Liver (tissue), 8 donors: ENCODE measurements at regions not wholly inside any gene's neighbourhood (a gene's known extent, or its start where the extent isn't known, plus 50 kb on each side); places are given as distances from the start of the nearest gene placed in this dataset.

Experiments
- DNase-seq: peaks from one replicate; pipeline ENCODE4 v3.0.0-alpha.2; 2017; ENCODE audit warnings: low spot score
- H3K27ac ChIP-seq, 2 donors: one replicate each; pipeline ENCODE4 v1.7.0; 2013; ENCODE audit warnings: inconsistent platforms in 2 of 2, low read length in 2 of 2, control low read depth in 1 of 2, low read depth in 1 of 2, mild to moderate bottlenecking in 1 of 2
- H3K27me3 ChIP-seq, 4 donors: one replicate each; pipeline versions ENCODE4 v1.6.1 to v1.7.0; 2013; ENCODE audit warnings: low read length in 3 of 4, inconsistent platforms in 1 of 4, mild to moderate bottlenecking in 1 of 4, moderate library complexity in 1 of 4; ENCODE audit not compliant: control insufficient read depth in 4 of 4, insufficient read depth in 4 of 4
- H3K36me3 ChIP-seq, 4 donors: one replicate each; pipeline versions ENCODE4 v1.6.1 to v1.7.0; 2013; ENCODE audit warnings: low read length in 3 of 4, mild to moderate bottlenecking in 3 of 4, low read depth in 1 of 4, moderate library complexity in 1 of 4; ENCODE audit not compliant: control insufficient read depth in 4 of 4, insufficient read depth in 3 of 4
- H3K4me1 ChIP-seq, 4 donors: one replicate each; pipeline versions ENCODE4 v1.6.1 to v1.7.0; 2013; ENCODE audit warnings: low read length in 3 of 4, mild to moderate bottlenecking in 3 of 4, moderate library complexity in 1 of 4; ENCODE audit not compliant: control insufficient read depth in 4 of 4, insufficient read depth in 4 of 4
- H3K4me3 ChIP-seq, 3 donors: one replicate each; pipeline versions ENCODE4 v1.6.1 to v1.7.0; 2013; ENCODE audit warnings: low read length in 3 of 3, control low read depth in 1 of 3, low read depth in 1 of 3, mild to moderate bottlenecking in 1 of 3
- H3K9ac ChIP-seq, 2 donors: one replicate each; pipeline ENCODE4 v1.7.0; 2013; ENCODE audit warnings: low read length in 2 of 2, mild to moderate bottlenecking in 2 of 2, moderate library complexity in 2 of 2, control low read depth in 1 of 2, low read depth in 1 of 2
- H3K9me3 ChIP-seq, 4 donors: one replicate each; pipeline versions ENCODE4 v1.6.1 to v1.7.0; 2013; ENCODE audit warnings: low read length in 3 of 4; ENCODE audit not compliant: control insufficient read depth in 4 of 4
- CTCF ChIP-seq: fragments of 150-350 bp; IDR thresholded peaks from 2 replicates; pipeline ENCODE4 v1.5.1; 2017; ENCODE audit warnings: improper control_type of control experiment, low read depth, low read length; ENCODE audit not compliant: missing input control
- EGR1 ChIP-seq, 2 donors: IDR thresholded peaks; 2 replicates each; pipeline ENCODE4 v1.6.1; 2016 to 2018; ENCODE audit warnings: antibody characterized with exemption in 2 of 2, low read depth in 2 of 2
- FOXA1 ChIP-seq: IDR thresholded peaks from 2 replicates; pipeline ENCODE4 v1.6.1; 2016; ENCODE audit warnings: antibody characterized with exemption
- GABPA ChIP-seq, 2 donors: IDR thresholded peaks in 1 of 2; conservative IDR thresholded peaks in 1 of 2; 2 replicates each; pipeline ENCODE4 v1.6.1; 2016; ENCODE audit warnings: antibody characterized with exemption in 2 of 2, mild to moderate bottlenecking in 1 of 2, moderate library complexity in 1 of 2
- HNF4A ChIP-seq, 2 donors: conservative IDR thresholded peaks; 2 replicates each; pipeline ENCODE4 v1.6.1; 2016; ENCODE audit warnings: antibody characterized with exemption in 2 of 2, mild to moderate bottlenecking in 2 of 2
- JUND ChIP-seq, 2 donors: IDR thresholded peaks; 2 replicates each; pipeline ENCODE4 v1.6.1; 2016; ENCODE audit warnings: antibody characterized with exemption in 2 of 2
- MAX ChIP-seq: IDR thresholded peaks from 2 replicates; pipeline ENCODE4 v1.6.1; 2016; ENCODE audit warnings: antibody characterized with exemption
- RAD21 ChIP-seq, 2 donors: IDR thresholded peaks; 2 replicates each; pipeline ENCODE4 v1.6.1; 2016; ENCODE audit warnings: antibody characterized with exemption in 2 of 2, mild to moderate bottlenecking in 2 of 2
- REST ChIP-seq: IDR thresholded peaks from 2 replicates; pipeline ENCODE4 v1.6.1; 2016; ENCODE audit warnings: antibody characterized with exemption, mild to moderate bottlenecking
- SP1 ChIP-seq: IDR thresholded peaks from 2 replicates; pipeline ENCODE4 v1.6.1; 2018; ENCODE audit warnings: antibody characterized with exemption, mild to moderate bottlenecking
- WGBS: extraction: QIAGEN DNeasy Blood & Tissue Kit; methylation state at CpG from one replicate; pipeline ENCODE4 v1.1.7; 2013; 5-methylcytosine and 5-hydroxymethylcytosine counted together
- TF ChIP-seq, protein P1 (sequence below): IDR thresholded peaks from 2 replicates; pipeline ENCODE4 v1.6.1; 2016; ENCODE audit warnings: antibody characterized with exemption
- donor health status: healthy.
- donor health status: healthy.
- donor health status: healthy.
- donor health status: healthy.
- donor health status: healthy.

DNA sequence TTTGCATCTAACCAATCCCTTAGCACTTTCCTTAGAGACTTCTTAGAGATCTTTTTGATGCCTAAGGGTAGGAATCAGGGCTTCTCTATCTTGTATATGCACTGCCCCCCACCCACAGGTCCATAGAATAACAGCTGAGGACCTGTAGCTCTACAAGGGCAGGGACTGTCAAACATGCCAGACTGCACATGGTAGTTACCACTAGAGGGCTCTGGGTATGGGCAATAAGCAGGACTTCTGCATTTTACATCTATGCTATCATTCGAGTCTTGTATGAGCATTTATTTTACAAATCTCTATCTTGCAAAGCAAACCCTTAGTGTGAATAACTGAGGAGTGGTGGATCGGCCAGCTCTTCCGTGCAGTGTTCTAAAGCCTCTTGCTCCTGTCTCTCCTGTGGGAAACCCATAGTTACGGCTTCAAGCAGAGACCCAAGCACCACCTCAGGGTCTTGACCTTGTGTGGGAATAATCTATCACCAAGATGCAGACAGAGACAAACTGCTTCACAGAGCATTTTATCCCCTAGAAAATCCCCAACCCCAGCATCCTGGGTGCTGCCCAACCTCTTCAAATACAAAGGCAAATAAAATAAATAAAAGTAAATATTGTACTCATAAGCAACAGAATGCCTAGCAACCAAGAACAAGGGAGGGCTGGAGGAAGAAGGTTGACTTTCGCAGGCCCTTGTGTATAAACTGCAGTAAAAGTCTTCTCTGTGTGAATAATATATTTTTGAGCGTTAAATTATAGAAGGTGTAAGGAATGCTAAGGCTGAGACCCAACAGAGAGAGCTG lies 219.3 kb downstream of the WDR11 start:
- no peak for DNase-seq

DNA sequence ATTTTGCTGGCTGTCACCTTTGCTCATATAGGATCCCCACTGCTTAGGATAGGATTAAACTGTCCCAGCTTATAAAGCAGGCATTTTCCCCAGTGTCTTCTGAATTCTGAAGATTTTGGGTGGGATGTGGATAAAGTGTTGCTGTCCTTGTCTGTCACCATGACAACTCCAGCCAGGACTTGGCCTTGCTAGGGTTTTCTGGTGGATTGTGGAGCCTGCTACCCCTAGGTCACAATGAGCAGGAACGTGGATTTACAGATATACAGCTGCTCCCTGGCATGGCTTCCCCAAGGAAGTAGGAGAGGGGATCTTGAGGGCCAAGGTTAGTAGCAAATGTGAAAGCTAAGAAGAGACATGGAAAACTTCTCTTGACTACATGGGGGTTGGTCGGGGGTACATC lies 220.7 kb downstream of the WDR11 start:
- TF ChIP-seq HNF4A (conservative IDR thresholded peaks at IDR 0.05), result no peak
- no peak for TF ChIP-seq FOXA1
- TF ChIP-seq, protein P1, sequence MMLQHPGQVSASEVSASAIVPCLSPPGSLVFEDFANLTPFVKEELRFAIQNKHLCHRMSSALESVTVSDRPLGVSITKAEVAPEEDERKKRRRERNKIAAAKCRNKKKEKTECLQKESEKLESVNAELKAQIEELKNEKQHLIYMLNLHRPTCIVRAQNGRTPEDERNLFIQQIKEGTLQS, result no peak
- no peak for TF ChIP-seq CTCF
- no peak for TF ChIP-seq GABPA (IDR thresholded peaks at IDR 0.05 in 1 of 2, conservative IDR thresholded peaks at IDR 0.05 in 1 of 2)
- no peak for TF ChIP-seq JUND (IDR thresholded peaks at IDR 0.05)
- TF ChIP-seq MAX, result no peak
- TF ChIP-seq EGR1 (IDR thresholded peaks at IDR 0.05; ENCODE audit: low read depth in 2 of 2), result no peak
- TF ChIP-seq RAD21 (IDR thresholded peaks at IDR 0.05), result no peak
- TF ChIP-seq REST, result no peak
- TF ChIP-seq SP1, result no peak
- H3K9ac ChIP-seq, result no peak overlapping the region
- H3K4me3 ChIP-seq, result no peak overlapping the region
- WGBS, result 81% methylated on average over 2 of the region's 2 CpGs
- no peaks in the 10 kb centered on the region for H3K27me3 ChIP-seq
- H3K4me1 ChIP-seq, result no peaks in the 10 kb centered on the region
- H3K9me3 ChIP-seq, result no peaks in the 10 kb centered on the region
- no peak for DNase-seq
- no peaks in the 10 kb centered on the region for H3K36me3 ChIP-seq
- no peak overlapping the region for H3K27ac ChIP-seq

More for the DNA sequence above, 219.3 kb downstream of the WDR11 start:
- 74% methylated on average over 6 of the region's 6 CpGs for WGBS
- H3K9me3 ChIP-seq, result no peaks in the 10 kb centered on the region
- no peaks in the 10 kb centered on the region for H3K27me3 ChIP-seq
- no peaks in the 10 kb centered on the region for H3K4me1 ChIP-seq
- H3K9ac ChIP-seq, result no peak overlapping the region
- H3K36me3 ChIP-seq, result no peaks in the 10 kb centered on the region
- no peak overlapping the region for H3K4me3 ChIP-seq
- TF ChIP-seq GABPA (IDR thresholded peaks at IDR 0.05 in 1 of 2, conservative IDR thresholded peaks at IDR 0.05 in 1 of 2), result no peak
- peak; percentile 77 to 84 for TF ChIP-seq RAD21 (IDR thresholded peaks at IDR 0.05)
- TF ChIP-seq CTCF, result peak; percentile 54
- no peak overlapping the region for H3K27ac ChIP-seq
